GM12864 (cell line): ENCODE measurements at regions not wholly inside any gene's neighbourhood (a gene's known extent, or its start where the extent isn't known, plus 50 kb on each side); places are given as distances from the start of the nearest gene placed in this dataset.

Source experiments
- DNase-seq: peaks from one replicate; pipeline ENCODE4 v3.0.0-alpha.2; 2011; ENCODE audit warnings: low read depth
- H3K4me3 ChIP-seq: 2 replicates; pipeline ENCODE4 v1.5.1; 2011; ENCODE audit warnings: mild to moderate bottlenecking, low read depth, low read length, control low read depth
- TF ChIP-seq, protein P1 (sequence below): IDR thresholded peaks from 2 replicates; pipeline ENCODE4 v1.5.1; 2011; ENCODE audit warnings: low read depth, mild to moderate bottlenecking, moderate library complexity, low read length, control low read depth, inconsistent platforms; ENCODE audit errors: missing control alignments

DNA sequence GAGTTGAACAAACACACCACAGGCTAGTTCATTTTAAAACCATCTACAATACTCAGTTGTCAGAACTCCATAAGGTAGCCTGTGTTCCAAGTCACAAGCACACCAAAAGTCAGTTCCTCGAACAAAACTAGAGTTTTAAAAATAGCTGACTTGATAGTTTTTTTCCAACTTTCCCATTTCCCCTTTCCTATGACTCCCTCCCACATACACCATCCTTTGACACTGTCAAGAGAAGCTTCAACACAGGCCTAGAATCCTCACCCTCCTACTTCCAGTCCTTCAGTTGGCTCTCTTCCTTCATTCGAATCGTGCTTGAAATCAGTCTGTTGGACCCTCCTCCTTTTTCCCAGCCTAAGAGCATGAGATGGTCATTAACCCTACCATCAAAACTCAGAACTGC is 105.7 kb upstream of the AKIP1 start:
- TF ChIP-seq, protein P1, sequence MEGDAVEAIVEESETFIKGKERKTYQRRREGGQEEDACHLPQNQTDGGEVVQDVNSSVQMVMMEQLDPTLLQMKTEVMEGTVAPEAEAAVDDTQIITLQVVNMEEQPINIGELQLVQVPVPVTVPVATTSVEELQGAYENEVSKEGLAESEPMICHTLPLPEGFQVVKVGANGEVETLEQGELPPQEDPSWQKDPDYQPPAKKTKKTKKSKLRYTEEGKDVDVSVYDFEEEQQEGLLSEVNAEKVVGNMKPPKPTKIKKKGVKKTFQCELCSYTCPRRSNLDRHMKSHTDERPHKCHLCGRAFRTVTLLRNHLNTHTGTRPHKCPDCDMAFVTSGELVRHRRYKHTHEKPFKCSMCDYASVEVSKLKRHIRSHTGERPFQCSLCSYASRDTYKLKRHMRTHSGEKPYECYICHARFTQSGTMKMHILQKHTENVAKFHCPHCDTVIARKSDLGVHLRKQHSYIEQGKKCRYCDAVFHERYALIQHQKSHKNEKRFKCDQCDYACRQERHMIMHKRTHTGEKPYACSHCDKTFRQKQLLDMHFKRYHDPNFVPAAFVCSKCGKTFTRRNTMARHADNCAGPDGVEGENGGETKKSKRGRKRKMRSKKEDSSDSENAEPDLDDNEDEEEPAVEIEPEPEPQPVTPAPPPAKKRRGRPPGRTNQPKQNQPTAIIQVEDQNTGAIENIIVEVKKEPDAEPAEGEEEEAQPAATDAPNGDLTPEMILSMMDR: no peak
- H3K4me3 ChIP-seq: no peak overlapping the region
- no peak for DNase-seq

DNA sequence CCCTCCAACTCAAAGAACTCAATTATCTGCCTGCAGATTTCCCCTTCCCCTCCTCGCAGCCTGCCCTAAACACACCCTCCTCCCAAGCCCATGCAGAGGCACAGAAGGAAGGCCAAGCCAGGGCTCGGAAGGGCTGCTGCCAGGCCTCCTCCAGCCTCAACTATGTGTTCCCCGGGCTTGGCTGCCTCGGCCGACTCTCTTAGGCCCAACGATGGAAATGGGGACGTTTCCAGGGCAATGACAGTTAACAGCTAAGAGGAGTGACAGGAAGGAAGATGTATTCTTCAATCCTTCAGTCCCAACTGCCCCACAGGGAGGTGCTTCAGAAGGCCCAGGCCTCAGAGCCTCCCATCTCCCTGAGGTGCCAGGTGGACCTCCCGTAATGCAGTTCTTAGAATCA is 104.0 kb upstream of the AKIP1 start:
- TF ChIP-seq, protein P1: no peak
- DNase-seq: no peak
- no peak overlapping the region for H3K4me3 ChIP-seq

DNA sequence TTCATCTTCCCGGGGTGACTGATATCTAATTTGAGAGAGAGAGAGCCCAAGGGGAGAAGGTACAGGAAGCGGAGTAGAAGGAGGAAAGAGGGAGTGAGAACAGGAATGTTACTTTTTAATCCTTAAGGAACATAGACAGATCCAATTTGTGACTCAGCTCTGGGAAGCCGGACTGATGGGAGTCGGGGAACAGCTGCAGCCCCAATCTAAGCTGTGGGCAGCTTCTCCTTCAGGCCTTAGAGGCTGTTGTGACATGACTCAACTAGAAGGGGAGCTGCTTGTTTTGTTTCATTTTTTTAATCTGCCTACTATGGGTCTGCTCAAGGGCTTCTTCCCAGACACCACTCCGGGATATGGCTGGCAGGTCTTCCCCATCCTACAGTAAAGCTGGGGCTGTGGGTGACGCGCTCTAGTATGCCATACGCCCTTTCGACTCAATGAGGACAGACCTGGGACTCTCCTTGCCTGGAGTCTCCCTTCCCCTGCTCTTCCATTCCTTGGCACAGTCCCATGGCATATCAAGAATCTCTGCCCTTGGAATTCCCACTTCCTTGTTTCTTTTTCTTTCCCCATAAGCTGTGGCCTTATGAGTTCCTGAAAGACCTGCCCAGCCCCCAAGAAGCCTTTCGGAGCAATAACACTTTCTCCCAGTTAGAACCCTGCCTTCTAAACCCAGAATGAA is 103.3 kb upstream of the AKIP1 start:
- TF ChIP-seq, protein P1: no peak

DNA sequence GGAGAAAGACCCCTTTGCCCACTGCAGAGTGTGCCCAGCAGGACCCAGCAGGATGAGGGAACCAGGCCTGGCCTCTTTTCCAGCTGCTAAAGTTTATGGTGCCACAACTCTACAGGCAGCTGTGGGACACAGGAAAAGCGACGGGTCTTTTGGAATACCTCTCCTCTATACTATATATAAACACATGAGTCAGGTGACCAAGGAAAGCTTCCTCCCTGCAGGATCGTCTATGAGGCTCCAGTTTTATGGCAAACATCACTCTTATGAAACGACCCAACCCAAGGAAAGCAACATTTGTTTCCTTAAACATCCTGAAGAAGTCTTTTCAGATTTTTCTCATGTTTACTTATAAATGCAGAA is 102.8 kb upstream of the AKIP1 start:
- no peak overlapping the region for H3K4me3 ChIP-seq
- TF ChIP-seq, protein P1: no peak
- no peak for DNase-seq

More for the DNA sequence above, 103.3 kb upstream of the AKIP1 start:
- H3K4me3 ChIP-seq: no peak overlapping the region
- no peak for DNase-seq

DNA sequence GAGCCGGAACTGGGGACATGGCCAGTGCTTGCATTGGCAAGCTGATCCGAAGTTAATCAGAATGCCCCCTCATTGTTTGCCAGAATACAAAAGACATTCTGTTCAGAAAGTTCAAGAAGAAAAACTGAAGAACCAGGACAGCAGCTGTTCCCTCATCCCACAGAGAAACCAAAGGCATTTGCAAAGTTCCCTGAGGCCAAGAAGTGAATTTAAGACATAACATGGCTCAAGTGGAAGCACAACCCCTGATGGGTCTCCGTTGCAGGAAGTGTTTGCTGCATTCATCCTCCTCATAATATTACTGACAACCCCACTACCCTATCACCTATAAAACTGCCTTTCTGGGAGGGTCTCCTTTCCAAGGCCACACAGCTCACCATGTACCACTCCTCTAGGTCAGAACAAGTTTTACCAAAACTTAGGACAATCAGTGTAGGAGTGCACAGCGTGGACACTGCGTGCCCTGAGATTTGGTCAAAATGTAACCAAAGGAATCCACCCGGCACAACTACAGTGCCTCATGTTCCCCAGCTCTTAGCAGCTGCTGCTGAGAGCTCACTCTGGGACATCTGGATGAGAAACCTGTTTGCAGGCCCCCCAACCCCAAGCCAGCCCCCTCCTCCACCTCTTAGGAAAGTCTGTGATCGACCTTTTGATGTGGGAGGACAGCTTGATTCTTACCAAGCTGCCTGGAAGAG is 101.6 kb upstream of the AKIP1 start:
- TF ChIP-seq, protein P1: no peak
- DNase-seq: no peak
- H3K4me3 ChIP-seq: no peak overlapping the region

DNA sequence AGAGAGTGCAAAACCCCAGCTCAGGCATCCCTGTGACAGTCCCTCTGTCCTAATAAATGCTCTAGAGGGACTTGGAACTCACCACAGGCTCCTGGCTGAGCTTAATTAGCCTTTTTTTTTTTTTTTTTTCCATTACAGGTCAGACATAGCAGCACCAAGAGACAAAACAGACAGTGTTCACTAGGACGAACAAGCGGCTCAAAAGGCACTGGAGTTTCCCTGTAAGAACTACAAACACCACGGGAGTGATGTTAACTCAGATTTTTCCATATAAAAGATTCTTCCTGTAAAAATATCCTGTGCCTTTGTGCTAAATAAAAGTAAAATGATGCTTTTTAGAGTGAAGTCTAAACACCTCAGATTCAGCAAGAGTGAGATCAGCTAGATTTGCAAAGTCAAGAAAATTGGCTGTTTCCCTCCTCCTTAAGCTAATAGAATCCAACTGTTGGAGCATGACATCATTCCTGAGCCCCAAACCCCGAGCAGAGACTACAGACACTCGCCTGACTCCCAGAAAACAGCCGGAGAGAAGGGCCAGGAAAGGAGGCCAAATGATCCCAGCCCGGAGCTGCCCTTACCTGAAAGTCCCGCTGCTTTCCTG is 101.0 kb upstream of the AKIP1 start:
- H3K4me3 ChIP-seq: no peak overlapping the region
- TF ChIP-seq, protein P1: no peak

More for the DNA sequence above, 101.0 kb upstream of the AKIP1 start:
- DNase-seq: no peak
